IPS-20b (cell line): ENCODE measurements at regions not wholly inside any gene's neighbourhood (a gene's known extent, or its start where the extent isn't known, plus 50 kb on each side); places are given as distances from the start of the nearest gene placed in this dataset.

Experiments used
- H3K27ac ChIP-seq: one replicate; pipeline ENCODE4 v1.5.1; 2013; ENCODE audit warnings: low read length
- H3K27me3 ChIP-seq: 2 replicates; pipeline ENCODE4 v1.6.1; 2013; ENCODE audit warnings: mild to moderate bottlenecking, low read length, inconsistent platforms; ENCODE audit not compliant: insufficient read depth
- H3K36me3 ChIP-seq: 2 replicates; pipeline ENCODE4 v1.6.1; 2013; ENCODE audit warnings: low read depth, mild to moderate bottlenecking, inconsistent platforms, low read length, moderate library complexity; ENCODE audit not compliant: insufficient read depth
- H3K4me1 ChIP-seq: 2 replicates; pipeline ENCODE4 v1.6.1; 2013; ENCODE audit warnings: mild to moderate bottlenecking, control low read depth, inconsistent platforms, low read length, moderate library complexity; ENCODE audit not compliant: insufficient read depth
- H3K4me3 ChIP-seq: 2 replicates; pipeline ENCODE4 v1.5.1; 2013; ENCODE audit warnings: mild to moderate bottlenecking, low read length, inconsistent platforms
- H3K9ac ChIP-seq: 2 replicates; pipeline ENCODE4 v1.6.1; 2013; ENCODE audit warnings: low read depth, mild to moderate bottlenecking, inconsistent platforms, low read length, moderate library complexity
- H3K9me3 ChIP-seq: 2 replicates; pipeline ENCODE4 v1.6.1; 2013; ENCODE audit warnings: mild to moderate bottlenecking, low read depth, low read length, inconsistent platforms; ENCODE audit not compliant: insufficient read depth

DNA sequence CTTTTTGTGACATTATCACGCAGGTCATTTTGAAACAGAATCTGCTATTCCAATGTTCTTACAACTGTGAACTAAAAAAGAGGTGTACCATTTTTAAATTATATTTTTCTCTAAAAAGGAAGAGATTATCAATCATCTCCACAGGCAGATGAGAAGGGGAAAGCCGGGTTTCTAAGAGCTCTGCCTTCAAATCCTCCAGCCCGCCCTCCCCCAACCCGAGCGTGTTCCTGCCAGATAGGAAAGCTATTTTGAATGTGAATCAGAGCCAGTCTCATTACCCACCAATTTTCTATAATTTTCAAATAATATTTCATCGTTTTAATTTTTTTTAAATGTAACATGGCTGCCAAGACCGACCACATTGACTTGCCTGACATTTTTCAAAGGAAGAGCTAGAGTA lies 65.9 kb downstream of the KCNF1 start:
- H3K27me3 ChIP-seq = no peaks in the 10 kb centered on the region
- H3K9me3 ChIP-seq = no peaks in the 10 kb centered on the region
- H3K4me3 ChIP-seq = no peak overlapping the region
- H3K4me1 ChIP-seq = peaks cover 22% of the 10 kb centered on the region; the same call in 1 of the 2 replicates
- H3K27ac ChIP-seq = no peak overlapping the region
- H3K36me3 ChIP-seq = no peaks in the 10 kb centered on the region
- peak overlapping the region; percentile 30; the same call in 1 of the 2 replicates for H3K9ac ChIP-seq

DNA sequence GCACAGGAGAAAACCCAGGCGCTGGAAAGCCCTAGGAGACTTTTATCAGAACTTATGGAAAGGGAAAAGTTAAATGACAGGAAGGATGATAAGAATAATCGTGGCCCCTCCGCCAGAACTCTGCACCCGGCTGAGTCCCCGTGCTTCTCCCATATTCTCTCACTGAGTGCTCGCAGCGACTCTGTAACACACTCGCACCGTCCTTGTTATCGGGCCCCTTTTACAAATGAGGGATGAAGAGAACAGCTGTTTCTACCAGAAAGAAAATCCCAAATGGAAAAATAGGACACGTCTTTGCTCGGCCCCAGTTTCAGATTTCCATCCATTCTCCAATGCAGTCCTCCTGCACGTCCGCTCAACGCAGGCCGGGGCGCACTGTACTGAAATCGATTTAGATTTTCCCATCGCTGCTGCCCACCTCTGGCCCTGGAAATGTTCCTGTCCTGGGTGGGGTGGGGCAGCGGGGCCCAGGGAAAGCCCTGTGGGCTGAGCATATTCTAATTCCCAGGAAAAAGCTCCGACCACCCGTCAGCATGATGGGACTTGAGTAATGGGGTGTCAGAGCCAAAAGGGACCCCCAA lies 66.4 kb downstream of the KCNF1 start:
- Histone ChIP-seq H3K4me3 (no peak overlapping the region), H3K9me3 (no peaks in the 10 kb centered on the region), H3K4me1 (peaks cover 20% of the 10 kb centered on the region; the same call in 1 of the 2 replicates), H3K27me3 (no peaks in the 10 kb centered on the region), H3K9ac (peak overlapping the region; percentile 30; the same call in 1 of the 2 replicates), H3K27ac (no peak overlapping the region), H3K36me3 (no peaks in the 10 kb centered on the region)

DNA sequence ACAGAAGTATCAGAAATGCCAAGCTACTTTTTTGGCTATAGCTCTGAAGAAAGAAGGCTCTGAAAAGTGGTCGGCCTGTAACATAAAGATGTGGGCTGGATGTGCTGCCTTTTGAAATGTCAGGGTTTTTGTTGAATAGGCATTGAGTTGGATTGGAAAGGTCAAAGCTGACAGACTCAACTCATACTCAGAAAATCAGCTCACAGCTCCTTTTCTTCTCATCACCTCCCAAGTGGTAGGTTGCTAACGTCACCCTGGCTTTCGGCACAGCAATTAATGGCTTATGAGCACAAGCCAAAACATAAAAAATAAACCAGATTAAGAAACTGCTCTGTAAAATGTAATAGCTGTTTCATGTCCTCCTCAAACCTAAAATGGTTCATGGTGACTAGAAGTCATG lies 68.3 kb downstream of the KCNF1 start:
- no peaks in the 10 kb centered on the region for H3K9me3 ChIP-seq

DNA sequence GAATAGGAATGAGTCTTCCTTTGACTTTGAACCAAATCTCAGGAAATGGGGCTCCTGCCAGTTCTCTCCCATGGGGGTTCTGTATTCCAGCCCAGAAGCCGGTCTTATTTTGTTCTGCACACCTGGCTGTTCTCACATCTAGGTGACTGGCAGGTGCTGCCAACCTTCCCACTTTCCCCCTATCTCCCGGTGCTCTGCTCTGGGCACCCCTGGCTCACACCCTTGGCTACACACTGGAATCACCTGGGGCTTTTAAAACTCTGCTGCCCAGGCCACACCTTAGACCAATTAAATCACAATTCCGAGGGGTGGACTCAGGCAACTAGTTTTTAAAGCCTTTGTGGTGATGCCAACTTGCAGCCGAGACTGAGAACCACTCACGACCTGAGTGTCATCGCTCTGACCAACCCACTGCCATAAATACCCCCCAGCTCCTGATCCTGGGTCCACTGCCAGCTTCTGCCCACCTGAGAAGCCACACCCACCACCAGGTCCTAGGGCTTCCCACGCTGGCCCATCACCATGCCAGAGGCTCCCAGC lies 69.2 kb downstream of the KCNF1 start:
- Histone ChIP-seq H3K27me3 (no peaks in the 10 kb centered on the region), H3K4me3 (no peak overlapping the region), H3K36me3 (no peaks in the 10 kb centered on the region), H3K4me1 (peaks cover 13% of the 10 kb centered on the region; the same call in 1 of the 2 replicates), H3K27ac (no peak overlapping the region), H3K9me3 (no peaks in the 10 kb centered on the region), H3K9ac (no peak overlapping the region)

More for the DNA sequence above, 68.3 kb downstream of the KCNF1 start:
- H3K4me3 ChIP-seq = no peak overlapping the region
- H3K4me1 ChIP-seq = peaks cover 13% of the 10 kb centered on the region; the same call in 1 of the 2 replicates
- H3K9ac ChIP-seq = no peak overlapping the region
- H3K27ac ChIP-seq = no peak overlapping the region
- H3K36me3 ChIP-seq = no peaks in the 10 kb centered on the region
- no peaks in the 10 kb centered on the region for H3K27me3 ChIP-seq

DNA sequence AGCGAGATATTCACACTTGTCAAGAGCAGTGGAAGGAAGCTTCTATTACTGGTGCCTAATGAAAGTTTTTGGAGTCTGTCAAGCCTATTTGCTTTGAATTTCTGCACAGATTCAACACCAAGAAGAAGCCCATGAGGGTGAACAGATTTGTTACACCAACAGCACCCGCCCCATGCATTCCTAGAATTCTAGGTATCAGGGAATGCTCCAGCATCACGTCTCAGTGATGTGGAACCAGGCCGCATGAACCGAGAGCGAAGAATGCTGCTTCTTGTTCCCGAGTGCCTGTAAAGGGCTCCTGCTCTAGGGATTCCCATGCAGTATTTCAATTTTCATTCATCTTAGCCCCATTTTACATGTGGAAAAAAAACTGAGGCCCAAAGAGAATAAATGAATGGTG lies 69.7 kb downstream of the KCNF1 start:
- H3K27me3 ChIP-seq = no peaks in the 10 kb centered on the region
- H3K9me3 ChIP-seq = no peaks in the 10 kb centered on the region
- H3K27ac ChIP-seq = no peak overlapping the region

DNA sequence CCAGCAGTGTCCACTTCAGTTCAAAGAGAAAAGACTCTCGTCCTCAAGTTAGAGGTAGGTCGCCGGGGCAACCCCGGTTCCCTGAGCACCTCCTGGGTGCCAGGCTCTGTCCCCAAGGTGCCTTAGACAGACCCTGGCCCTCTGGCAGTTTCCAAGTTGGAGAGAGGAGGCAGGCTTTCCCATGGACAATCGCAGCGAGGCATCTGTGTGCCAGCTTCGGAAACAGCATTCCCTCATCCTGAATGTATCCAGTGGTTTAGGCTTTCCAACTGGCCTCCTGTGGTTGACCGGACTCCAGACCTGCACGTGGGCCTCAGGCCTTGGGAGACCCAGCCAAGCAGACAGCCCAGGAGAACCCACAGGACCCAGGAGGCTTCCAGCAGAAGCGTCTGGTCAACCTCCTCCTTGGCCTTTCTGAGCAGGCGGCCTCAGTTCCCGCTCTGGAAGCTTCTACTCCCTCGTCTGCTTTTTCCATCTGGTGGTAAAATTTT lies 70.3 kb downstream of the KCNF1 start:
- H3K4me1 ChIP-seq = peaks cover 11% of the 10 kb centered on the region; the same call in 1 of the 2 replicates
- H3K9me3 ChIP-seq = no peaks in the 10 kb centered on the region

More for the DNA sequence above, 69.7 kb downstream of the KCNF1 start:
- no peaks in the 10 kb centered on the region for H3K36me3 ChIP-seq
- H3K4me1 ChIP-seq = peaks cover 13% of the 10 kb centered on the region; the same call in 1 of the 2 replicates
- no peak overlapping the region for H3K4me3 ChIP-seq
- no peak overlapping the region for H3K9ac ChIP-seq

DNA sequence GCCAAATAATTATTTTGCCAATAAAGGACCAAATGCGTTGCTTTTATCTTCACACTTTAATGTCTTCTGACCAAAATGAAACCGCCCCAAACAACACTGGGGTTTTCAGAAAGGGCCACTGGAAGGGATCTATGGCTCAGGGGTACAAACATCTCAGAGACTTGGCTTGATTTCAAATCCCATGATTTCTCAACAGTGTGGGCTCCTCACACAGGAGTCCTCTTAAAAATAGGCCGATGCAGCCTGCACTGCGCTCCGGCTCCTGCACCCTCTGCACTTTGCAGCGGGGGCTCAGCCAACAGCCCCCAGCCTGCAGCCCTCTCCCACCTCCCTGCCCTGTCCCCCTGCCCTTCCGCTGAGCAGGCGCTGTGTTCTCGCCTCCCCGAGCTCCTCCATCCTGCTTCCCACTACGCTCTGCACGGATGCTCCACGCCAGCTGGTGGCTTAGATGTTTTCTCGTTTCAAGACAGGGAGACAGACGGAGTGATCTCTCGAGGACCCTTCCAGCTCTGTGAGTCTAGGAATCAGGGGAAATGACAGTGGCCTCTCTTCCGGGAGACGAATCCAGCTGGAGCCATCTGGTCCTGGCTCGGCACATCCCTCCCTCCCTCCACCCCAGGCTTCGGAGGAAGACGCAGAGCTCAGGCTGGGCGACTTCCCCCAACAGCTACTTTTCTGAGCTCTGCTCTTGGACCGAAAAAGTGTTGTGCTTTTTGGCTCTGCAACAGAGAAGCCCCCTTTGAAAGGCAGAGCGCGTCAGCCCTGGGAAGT lies 71.4 kb downstream of the KCNF1 start:
- no peak overlapping the region for H3K27ac ChIP-seq
- no peaks in the 10 kb centered on the region for H3K9me3 ChIP-seq
- peaks cover under 1% of the 10 kb centered on the region; the same call in 1 of the 2 replicates for H3K4me1 ChIP-seq
- H3K27me3 ChIP-seq = no peaks in the 10 kb centered on the region
- H3K4me3 ChIP-seq = no peak overlapping the region
- H3K36me3 ChIP-seq = no peaks in the 10 kb centered on the region
- no peak overlapping the region for H3K9ac ChIP-seq

More for the DNA sequence above, 70.3 kb downstream of the KCNF1 start:
- no peak overlapping the region for H3K9ac ChIP-seq
- H3K4me3 ChIP-seq = no peak overlapping the region
- H3K27ac ChIP-seq = no peak overlapping the region
- no peaks in the 10 kb centered on the region for H3K36me3 ChIP-seq
- H3K27me3 ChIP-seq = no peaks in the 10 kb centered on the region

DNA sequence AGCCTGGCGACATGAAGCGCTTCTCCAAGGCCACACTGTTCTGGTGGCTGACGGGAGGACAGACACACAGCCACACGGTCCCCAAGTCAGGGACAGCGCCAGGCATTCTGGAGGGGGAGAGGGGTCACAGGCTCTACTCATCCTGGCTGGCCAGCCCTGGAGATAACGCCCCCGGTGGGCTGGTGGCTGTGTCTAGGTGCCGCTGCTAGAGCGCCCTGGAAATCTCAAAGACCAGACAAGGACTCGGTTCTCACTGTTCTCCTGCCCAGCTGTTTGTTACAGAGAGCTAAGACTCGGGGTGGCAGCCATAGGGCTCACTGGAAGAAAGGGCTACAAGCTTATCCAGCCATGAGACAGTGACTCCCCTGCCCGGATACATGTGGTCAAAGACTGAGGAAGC lies 72.0 kb downstream of the KCNF1 start:
- H3K4me3 ChIP-seq = no peak overlapping the region
- no peaks in the 10 kb centered on the region for H3K27me3 ChIP-seq
- no peaks in the 10 kb centered on the region for H3K36me3 ChIP-seq
- H3K9me3 ChIP-seq = no peaks in the 10 kb centered on the region
- H3K9ac ChIP-seq = no peak overlapping the region
- no peak overlapping the region for H3K27ac ChIP-seq
- H3K4me1 ChIP-seq = no peaks in the 10 kb centered on the region

DNA sequence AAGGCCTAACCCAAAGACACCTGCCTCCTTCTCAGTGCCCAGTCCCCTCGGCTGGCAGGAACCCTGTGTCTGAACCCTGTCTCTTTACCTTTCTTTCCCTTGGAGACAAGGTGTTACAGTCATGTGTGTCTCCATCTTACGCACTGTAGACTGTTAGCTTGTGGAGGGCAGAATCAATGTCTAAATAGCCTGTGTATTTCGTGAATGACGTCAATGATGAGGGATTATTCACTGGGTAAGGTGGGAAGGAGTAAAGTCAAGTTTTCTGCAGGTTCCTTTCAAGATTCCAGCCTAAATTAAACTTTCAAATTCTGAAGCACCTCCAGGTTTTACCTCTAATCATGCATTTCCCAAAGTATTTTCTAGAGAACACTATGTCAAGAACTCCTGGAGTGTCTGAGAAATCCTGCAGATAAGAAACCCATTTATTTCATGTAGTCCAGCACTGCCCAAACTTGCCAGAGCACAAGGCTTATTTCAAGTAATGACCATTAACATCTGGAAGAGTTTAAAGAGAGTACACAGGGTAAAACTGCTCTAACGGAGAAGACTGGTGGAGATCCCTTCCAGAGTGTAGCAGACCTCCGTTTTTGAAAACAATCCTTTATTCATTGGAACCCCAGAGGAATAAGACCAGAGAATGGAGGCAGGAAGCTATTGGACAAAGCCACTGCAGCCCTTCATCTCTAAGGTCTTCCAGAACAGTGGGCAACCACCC lies 72.8 kb downstream of the KCNF1 start:
- Histone ChIP-seq H3K27ac (no peak overlapping the region), H3K4me1 (no peaks in the 10 kb centered on the region), H3K4me3 (no peak overlapping the region), H3K9ac (no peak overlapping the region), H3K27me3 (no peaks in the 10 kb centered on the region), H3K9me3 (no peaks in the 10 kb centered on the region), H3K36me3 (no peaks in the 10 kb centered on the region)

DNA sequence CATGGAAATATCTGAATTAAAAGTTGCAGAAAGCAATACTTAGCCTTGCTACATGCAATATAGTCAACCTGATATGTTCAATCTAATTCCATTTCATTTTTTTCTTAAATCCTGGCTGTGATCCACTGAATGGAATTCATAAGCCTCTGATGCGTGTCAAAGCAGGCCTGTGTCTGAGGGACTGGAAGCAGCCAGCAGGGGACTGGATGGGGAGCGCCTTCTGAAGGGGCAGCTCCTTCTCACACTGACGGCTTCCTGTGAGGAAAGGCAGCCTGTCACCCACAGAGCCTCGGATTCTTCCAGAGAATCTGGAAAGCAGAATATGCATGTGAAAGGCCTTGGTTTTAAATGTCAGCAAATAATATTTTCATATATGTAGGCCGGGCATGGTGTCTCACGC lies 73.5 kb downstream of the KCNF1 start:
- H3K36me3 ChIP-seq = no peaks in the 10 kb centered on the region
- H3K27ac ChIP-seq = no peak overlapping the region
- H3K27me3 ChIP-seq = no peaks in the 10 kb centered on the region
- no peak overlapping the region for H3K9ac ChIP-seq
- no peaks in the 10 kb centered on the region for H3K9me3 ChIP-seq
- H3K4me1 ChIP-seq = no peaks in the 10 kb centered on the region
- no peak overlapping the region for H3K4me3 ChIP-seq

DNA sequence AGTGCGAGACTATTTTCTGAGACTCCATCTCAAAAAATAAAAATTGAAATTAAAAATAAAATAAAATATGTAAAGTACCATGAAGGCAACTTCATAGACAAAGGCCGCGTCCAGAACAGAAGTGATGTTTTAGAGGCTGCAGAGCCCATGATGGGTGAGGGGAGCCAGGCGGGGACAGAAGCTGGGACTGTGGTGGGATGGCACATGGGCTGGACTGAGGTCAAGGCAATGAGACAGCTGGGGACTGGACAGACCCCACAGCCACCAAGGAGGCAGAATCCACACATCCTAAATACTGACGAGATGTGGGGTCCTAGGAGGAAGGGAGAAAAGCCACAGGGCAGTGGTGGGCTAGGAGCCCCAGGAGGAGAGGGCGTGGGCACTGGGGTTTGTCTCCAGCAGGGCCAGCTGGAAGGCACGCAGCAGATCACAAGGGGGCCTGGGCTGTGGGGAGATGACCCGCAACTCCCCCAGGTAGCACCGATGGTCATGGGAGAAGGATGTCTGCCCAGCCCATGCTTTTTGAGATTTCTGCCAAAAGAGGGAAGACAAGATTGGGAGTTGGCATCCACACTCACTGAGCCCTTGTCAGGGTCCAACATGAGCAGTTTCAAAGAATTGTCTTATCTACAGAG lies 74.3 kb downstream of the KCNF1 start:
- Histone ChIP-seq H3K27ac (no peak overlapping the region), H3K9ac (no peak overlapping the region), H3K9me3 (no peaks in the 10 kb centered on the region), H3K4me3 (no peak overlapping the region), H3K36me3 (no peaks in the 10 kb centered on the region), H3K4me1 (no peaks in the 10 kb centered on the region), H3K27me3 (no peaks in the 10 kb centered on the region)
